ENCODE measurements at regions not wholly inside any gene's neighbourhood (a gene's known extent, or its start where the extent isn't known, plus 50 kb on each side); places are given as distances from the start of the nearest gene placed in this dataset.
"Not testable (repeated sequence)": the region's sequence is repeated elsewhere in the genome, so short reads cannot be mapped to it uniquely, and the experiment has no call there.

DNA sequence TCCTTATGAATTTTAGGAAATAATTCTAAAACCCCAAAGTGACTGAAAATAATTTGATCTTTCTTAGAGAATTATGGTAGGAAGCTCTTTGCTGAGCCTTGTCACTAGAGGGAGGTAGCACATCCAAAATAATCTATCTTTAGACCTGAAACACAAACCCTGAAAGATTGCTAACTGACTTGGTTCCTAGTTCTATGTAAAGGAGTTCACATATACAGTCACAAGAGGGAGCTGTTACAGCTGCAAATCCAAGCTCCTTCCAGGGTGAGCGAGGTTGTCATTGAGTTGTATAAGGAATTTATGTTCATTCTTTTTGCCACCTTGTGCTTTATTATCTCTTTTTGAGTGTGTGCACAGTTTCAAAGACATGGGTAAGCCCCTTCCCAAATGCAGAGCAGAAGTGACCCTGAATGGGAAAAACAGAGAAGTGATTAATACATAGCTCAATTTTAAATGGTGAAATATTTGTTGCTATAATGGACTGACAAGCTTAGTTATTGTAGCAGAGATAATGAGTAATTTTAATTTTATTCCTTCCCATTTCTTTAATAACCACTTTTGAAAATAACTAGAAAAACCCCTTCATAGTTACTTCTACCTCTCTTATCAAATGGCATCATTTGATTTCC is 387.9 kb downstream of the DAD1 start:
- peaks cover 0 to 3% (median 0%) of the 10 kb centered on the region in 4 donors for H3K9me3 ChIP-seq (ENCODE audit: control insufficient read depth in 4 of 4, low read length in 3 of 4)
- DNase-seq (ENCODE audit: low spot score) = no peak
- TF ChIP-seq TAF1 (conservative IDR thresholded peaks at IDR 0.05) = no peak
- TF ChIP-seq RAD21 (IDR thresholded peaks at IDR 0.05) = peak; percentile 65 to 74
- no peak for TF ChIP-seq HNF4A (conservative IDR thresholded peaks at IDR 0.05)
- TF ChIP-seq, protein P1, sequence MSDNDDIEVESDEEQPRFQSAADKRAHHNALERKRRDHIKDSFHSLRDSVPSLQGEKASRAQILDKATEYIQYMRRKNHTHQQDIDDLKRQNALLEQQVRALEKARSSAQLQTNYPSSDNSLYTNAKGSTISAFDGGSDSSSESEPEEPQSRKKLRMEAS (IDR thresholded peaks at IDR 0.05) = no peak
- TF ChIP-seq, protein P2, sequence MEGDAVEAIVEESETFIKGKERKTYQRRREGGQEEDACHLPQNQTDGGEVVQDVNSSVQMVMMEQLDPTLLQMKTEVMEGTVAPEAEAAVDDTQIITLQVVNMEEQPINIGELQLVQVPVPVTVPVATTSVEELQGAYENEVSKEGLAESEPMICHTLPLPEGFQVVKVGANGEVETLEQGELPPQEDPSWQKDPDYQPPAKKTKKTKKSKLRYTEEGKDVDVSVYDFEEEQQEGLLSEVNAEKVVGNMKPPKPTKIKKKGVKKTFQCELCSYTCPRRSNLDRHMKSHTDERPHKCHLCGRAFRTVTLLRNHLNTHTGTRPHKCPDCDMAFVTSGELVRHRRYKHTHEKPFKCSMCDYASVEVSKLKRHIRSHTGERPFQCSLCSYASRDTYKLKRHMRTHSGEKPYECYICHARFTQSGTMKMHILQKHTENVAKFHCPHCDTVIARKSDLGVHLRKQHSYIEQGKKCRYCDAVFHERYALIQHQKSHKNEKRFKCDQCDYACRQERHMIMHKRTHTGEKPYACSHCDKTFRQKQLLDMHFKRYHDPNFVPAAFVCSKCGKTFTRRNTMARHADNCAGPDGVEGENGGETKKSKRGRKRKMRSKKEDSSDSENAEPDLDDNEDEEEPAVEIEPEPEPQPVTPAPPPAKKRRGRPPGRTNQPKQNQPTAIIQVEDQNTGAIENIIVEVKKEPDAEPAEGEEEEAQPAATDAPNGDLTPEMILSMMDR (IDR thresholded peaks at IDR 0.05; ENCODE audit: low read depth, low read length, missing input control) = peak; percentile 49
- no peak for TF ChIP-seq RXRA (IDR thresholded peaks at IDR 0.05)
- no peak overlapping the region for H3K4me3 ChIP-seq (ENCODE audit: low read depth in 1 of 3, low read length in 3 of 3)
- H3K4me1 ChIP-seq (ENCODE audit: control insufficient read depth in 4 of 4, insufficient read depth in 4 of 4, low read length in 3 of 4) = no peaks in the 10 kb centered on the region
- 18% methylated on average over 1 of the region's 1 CpG for WGBS
- H3K36me3 ChIP-seq (ENCODE audit: control insufficient read depth in 4 of 4, insufficient read depth in 3 of 4, low read depth in 1 of 4, low read length in 3 of 4) = no peaks in the 10 kb centered on the region
- H3K9ac ChIP-seq (ENCODE audit: low read depth in 1 of 2, low read length in 2 of 2) = no peak overlapping the region
- H3K27ac ChIP-seq (ENCODE audit: low read depth in 1 of 2, low read length in 2 of 2) = no peak overlapping the region
- H3K27me3 ChIP-seq (ENCODE audit: control insufficient read depth in 4 of 4, insufficient read depth in 4 of 4, low read length in 3 of 4) = no peaks in the 10 kb centered on the region

DNA sequence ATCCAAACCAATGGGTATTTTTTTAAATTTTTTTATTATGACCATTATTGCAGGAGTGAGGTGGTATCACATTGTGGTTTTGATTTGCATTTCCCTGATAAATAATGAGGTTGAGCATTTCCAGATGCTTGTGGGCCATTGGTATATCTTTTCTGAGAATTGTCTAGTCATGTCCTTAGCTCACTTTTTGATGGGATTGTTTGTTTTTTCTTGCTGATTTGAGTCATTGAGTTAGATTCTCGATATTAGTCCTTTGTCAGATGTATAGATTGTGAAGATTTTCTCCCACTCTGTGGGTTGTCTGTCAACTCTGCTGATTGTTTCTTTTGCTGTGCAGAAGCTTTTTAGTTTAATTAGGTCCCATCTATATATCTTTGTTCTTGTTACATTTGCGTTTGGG is 388.9 kb downstream of the DAD1 start:
- 86% methylated on average over 2 of the region's 2 CpGs for WGBS
- not testable (repeated sequence) for H3K36me3 ChIP-seq (ENCODE audit: control insufficient read depth in 4 of 4, insufficient read depth in 3 of 4, low read depth in 1 of 4, low read length in 3 of 4); H3K27ac ChIP-seq (ENCODE audit: low read depth in 1 of 2, low read length in 2 of 2); H3K27me3 ChIP-seq (ENCODE audit: control insufficient read depth in 4 of 4, insufficient read depth in 4 of 4, low read length in 3 of 4); H3K4me3 ChIP-seq (ENCODE audit: low read depth in 1 of 3, low read length in 3 of 3); DNase-seq (ENCODE audit: low spot score); H3K4me1 ChIP-seq (ENCODE audit: control insufficient read depth in 4 of 4, insufficient read depth in 4 of 4, low read length in 3 of 4); H3K9me3 ChIP-seq (ENCODE audit: control insufficient read depth in 4 of 4, low read length in 3 of 4); H3K9ac ChIP-seq (ENCODE audit: low read depth in 1 of 2, low read length in 2 of 2)

DNA sequence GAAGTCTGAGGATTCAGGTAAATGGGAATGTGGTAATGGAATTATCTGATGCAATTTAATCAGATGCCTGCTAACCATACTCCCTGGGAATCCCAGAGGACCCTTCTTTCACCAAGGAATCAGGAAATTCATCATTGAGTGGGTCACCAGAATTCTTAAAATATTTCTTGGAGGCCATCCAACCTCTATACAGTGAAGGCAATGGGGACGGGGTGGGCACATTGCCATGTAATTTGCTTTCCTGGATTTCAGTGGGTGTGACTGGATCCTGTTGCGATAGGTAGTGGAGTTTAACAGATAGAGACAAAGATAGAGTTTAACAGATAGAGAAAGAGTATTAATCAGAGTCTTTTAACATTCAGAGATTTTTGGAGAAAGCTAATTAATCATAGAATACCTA is 394.4 kb downstream of the DAD1 start:
- H3K27ac ChIP-seq (ENCODE audit: low read depth in 1 of 2, low read length in 2 of 2) = no peak overlapping the region
- DNase-seq (ENCODE audit: low spot score) = no peak
- 77% methylated on average over 2 of the region's 2 CpGs for WGBS
- no peak for TF ChIP-seq GABPA (IDR thresholded peaks at IDR 0.05 in 1 of 2, conservative IDR thresholded peaks at IDR 0.05 in 1 of 2)
- TF ChIP-seq, protein P3, sequence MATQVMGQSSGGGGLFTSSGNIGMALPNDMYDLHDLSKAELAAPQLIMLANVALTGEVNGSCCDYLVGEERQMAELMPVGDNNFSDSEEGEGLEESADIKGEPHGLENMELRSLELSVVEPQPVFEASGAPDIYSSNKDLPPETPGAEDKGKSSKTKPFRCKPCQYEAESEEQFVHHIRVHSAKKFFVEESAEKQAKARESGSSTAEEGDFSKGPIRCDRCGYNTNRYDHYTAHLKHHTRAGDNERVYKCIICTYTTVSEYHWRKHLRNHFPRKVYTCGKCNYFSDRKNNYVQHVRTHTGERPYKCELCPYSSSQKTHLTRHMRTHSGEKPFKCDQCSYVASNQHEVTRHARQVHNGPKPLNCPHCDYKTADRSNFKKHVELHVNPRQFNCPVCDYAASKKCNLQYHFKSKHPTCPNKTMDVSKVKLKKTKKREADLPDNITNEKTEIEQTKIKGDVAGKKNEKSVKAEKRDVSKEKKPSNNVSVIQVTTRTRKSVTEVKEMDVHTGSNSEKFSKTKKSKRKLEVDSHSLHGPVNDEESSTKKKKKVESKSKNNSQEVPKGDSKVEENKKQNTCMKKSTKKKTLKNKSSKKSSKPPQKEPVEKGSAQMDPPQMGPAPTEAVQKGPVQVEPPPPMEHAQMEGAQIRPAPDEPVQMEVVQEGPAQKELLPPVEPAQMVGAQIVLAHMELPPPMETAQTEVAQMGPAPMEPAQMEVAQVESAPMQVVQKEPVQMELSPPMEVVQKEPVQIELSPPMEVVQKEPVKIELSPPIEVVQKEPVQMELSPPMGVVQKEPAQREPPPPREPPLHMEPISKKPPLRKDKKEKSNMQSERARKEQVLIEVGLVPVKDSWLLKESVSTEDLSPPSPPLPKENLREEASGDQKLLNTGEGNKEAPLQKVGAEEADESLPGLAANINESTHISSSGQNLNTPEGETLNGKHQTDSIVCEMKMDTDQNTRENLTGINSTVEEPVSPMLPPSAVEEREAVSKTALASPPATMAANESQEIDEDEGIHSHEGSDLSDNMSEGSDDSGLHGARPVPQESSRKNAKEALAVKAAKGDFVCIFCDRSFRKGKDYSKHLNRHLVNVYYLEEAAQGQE (IDR thresholded peaks at IDR 0.05) = no peak
- TF ChIP-seq RXRA (IDR thresholded peaks at IDR 0.05) = no peak
- TF ChIP-seq, protein P2 (IDR thresholded peaks at IDR 0.05; ENCODE audit: low read depth, low read length, missing input control) = no peak
- no peak for TF ChIP-seq EGR1 (IDR thresholded peaks at IDR 0.05; ENCODE audit: low read depth in 2 of 2)
- no peak for TF ChIP-seq TAF1 (conservative IDR thresholded peaks at IDR 0.05)
- TF ChIP-seq YY1 (IDR thresholded peaks at IDR 0.05) = no peak
- TF ChIP-seq FOXA2 (IDR thresholded peaks at IDR 0.05) = no peak
- TF ChIP-seq RAD21 (IDR thresholded peaks at IDR 0.05) = no peak
- TF ChIP-seq HNF4G (IDR thresholded peaks at IDR 0.05) = no peak
- TF ChIP-seq, protein P4, sequence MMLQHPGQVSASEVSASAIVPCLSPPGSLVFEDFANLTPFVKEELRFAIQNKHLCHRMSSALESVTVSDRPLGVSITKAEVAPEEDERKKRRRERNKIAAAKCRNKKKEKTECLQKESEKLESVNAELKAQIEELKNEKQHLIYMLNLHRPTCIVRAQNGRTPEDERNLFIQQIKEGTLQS (IDR thresholded peaks at IDR 0.05) = no peak
- no peak for TF ChIP-seq SP1 (IDR thresholded peaks at IDR 0.05)
- TF ChIP-seq, protein P1 (IDR thresholded peaks at IDR 0.05) = no peak
- no peak for TF ChIP-seq HNF4A (conservative IDR thresholded peaks at IDR 0.05)
- no peak for TF ChIP-seq FOXA1 (IDR thresholded peaks at IDR 0.05)
- TF ChIP-seq NR2F2 (IDR thresholded peaks at IDR 0.05) = no peak
- no peak for TF ChIP-seq JUND (IDR thresholded peaks at IDR 0.05)

More for the DNA sequence above, 394.4 kb downstream of the DAD1 start:
- Histone ChIP-seq H3K36me3 (ENCODE audit: control insufficient read depth in 4 of 4, insufficient read depth in 3 of 4, low read depth in 1 of 4, low read length in 3 of 4) (no peaks in the 10 kb centered on the region), H3K9ac (ENCODE audit: low read depth in 1 of 2, low read length in 2 of 2) (no peak overlapping the region), H3K27me3 (ENCODE audit: control insufficient read depth in 4 of 4, insufficient read depth in 4 of 4, low read length in 3 of 4) (no peaks in the 10 kb centered on the region), H3K9me3 (ENCODE audit: control insufficient read depth in 4 of 4, low read length in 3 of 4) (peaks cover 0 to 3% (median 0%) of the 10 kb centered on the region in 4 donors), H3K4me1 (ENCODE audit: control insufficient read depth in 4 of 4, insufficient read depth in 4 of 4, low read length in 3 of 4) (peaks cover 0 to 3% (median 0%) of the 10 kb centered on the region in 4 donors), H3K4me3 (ENCODE audit: low read depth in 1 of 3, low read length in 3 of 3) (no peak overlapping the region)

All from liver (tissue), 8 donors.